ENCODE measurements at regions not wholly inside any gene's neighbourhood (a gene's known extent, or its start where the extent isn't known, plus 50 kb on each side); places are given as distances from the start of the nearest gene placed in this dataset.
A peak's percentile ranks its signal among the peaks of the same experiment; 100 is the strongest.

GRCh38 chr11:79508461-79508860 is 67.6 kb upstream of the TENM4 start:
- Histone ChIP-seq H3K27ac (no peak overlapping the region), H3K4me1 (ENCODE audit: low read depth) (peaks cover 11% of the 10 kb centered on the region), H3K27me3 (no peaks in the 10 kb centered on the region), H3K36me3 (no peaks in the 10 kb centered on the region), H3K4me3 (no peak overlapping the region), H3K9me3 (ENCODE audit: low read depth) (no peaks in the 10 kb centered on the region)
- TF ChIP-seq, protein P1, sequence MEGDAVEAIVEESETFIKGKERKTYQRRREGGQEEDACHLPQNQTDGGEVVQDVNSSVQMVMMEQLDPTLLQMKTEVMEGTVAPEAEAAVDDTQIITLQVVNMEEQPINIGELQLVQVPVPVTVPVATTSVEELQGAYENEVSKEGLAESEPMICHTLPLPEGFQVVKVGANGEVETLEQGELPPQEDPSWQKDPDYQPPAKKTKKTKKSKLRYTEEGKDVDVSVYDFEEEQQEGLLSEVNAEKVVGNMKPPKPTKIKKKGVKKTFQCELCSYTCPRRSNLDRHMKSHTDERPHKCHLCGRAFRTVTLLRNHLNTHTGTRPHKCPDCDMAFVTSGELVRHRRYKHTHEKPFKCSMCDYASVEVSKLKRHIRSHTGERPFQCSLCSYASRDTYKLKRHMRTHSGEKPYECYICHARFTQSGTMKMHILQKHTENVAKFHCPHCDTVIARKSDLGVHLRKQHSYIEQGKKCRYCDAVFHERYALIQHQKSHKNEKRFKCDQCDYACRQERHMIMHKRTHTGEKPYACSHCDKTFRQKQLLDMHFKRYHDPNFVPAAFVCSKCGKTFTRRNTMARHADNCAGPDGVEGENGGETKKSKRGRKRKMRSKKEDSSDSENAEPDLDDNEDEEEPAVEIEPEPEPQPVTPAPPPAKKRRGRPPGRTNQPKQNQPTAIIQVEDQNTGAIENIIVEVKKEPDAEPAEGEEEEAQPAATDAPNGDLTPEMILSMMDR (IDR thresholded peaks at IDR 0.05; ENCODE audit: low read depth, low read length), result no peak
- DNase-seq (ENCODE audit: low read depth in 1 of 2, low spot score in 1 of 2), result no peak

- TF ChIP-seq, protein P1 (IDR thresholded peaks at IDR 0.05; ENCODE audit: low read depth, low read length), result no peak
- no peaks in the 10 kb centered on the region for H3K36me3 ChIP-seq
- no peak overlapping the region for H3K4me3 ChIP-seq
- H3K27me3 ChIP-seq, result no peaks in the 10 kb centered on the region
- no peak overlapping the region for H3K27ac ChIP-seq
- H3K9me3 ChIP-seq (ENCODE audit: low read depth), result no peaks in the 10 kb centered on the region
- DNase-seq (ENCODE audit: low read depth in 1 of 2, low spot score in 1 of 2), result no peak
- peaks cover 17% of the 10 kb centered on the region for H3K4me1 ChIP-seq (ENCODE audit: low read depth)
Observed at GRCh38 chr11:79507706-79508105, 66.9 kb upstream of the TENM4 start.

GRCh38 chr11:79506734-79507344 is 66.0 kb upstream of the TENM4 start:
- no peaks in the 10 kb centered on the region for H3K27me3 ChIP-seq
- no peak for DNase-seq (ENCODE audit: low read depth in 1 of 2, low spot score in 1 of 2)
- TF ChIP-seq, protein P1 (IDR thresholded peaks at IDR 0.05; ENCODE audit: low read depth, low read length), result no peak
- H3K36me3 ChIP-seq, result no peaks in the 10 kb centered on the region
- no peak overlapping the region for H3K4me3 ChIP-seq
- H3K4me1 ChIP-seq (ENCODE audit: low read depth), result peaks cover 17% of the 10 kb centered on the region
- H3K9me3 ChIP-seq (ENCODE audit: low read depth), result no peaks in the 10 kb centered on the region
- H3K27ac ChIP-seq, result no peak overlapping the region

- no peaks in the 10 kb centered on the region for H3K27me3 ChIP-seq
- TF ChIP-seq, protein P1 (IDR thresholded peaks at IDR 0.05; ENCODE audit: low read depth, low read length), result no peak
- no peaks in the 10 kb centered on the region for H3K9me3 ChIP-seq (ENCODE audit: low read depth)
- H3K4me3 ChIP-seq, result no peak overlapping the region
- H3K36me3 ChIP-seq, result no peaks in the 10 kb centered on the region
- DNase-seq (ENCODE audit: low read depth in 1 of 2, low spot score in 1 of 2), result no peak
- H3K4me1 ChIP-seq (ENCODE audit: low read depth), result peaks cover 17% of the 10 kb centered on the region
- no peak overlapping the region for H3K27ac ChIP-seq
Observed at GRCh38 chr11:79506124-79506523, 65.3 kb upstream of the TENM4 start.

- no peaks in the 10 kb centered on the region for H3K36me3 ChIP-seq
- TF ChIP-seq, protein P1 (IDR thresholded peaks at IDR 0.05; ENCODE audit: low read depth, low read length), result no peak
- no peak overlapping the region for H3K4me3 ChIP-seq
- no peaks in the 10 kb centered on the region for H3K9me3 ChIP-seq (ENCODE audit: low read depth)
- H3K27me3 ChIP-seq, result no peaks in the 10 kb centered on the region
- DNase-seq (ENCODE audit: low read depth in 1 of 2, low spot score in 1 of 2), result peak; percentile 45 to 46
- H3K4me1 ChIP-seq (ENCODE audit: low read depth), result peaks cover 17% of the 10 kb centered on the region
- H3K27ac ChIP-seq, result no peak overlapping the region
Observed at GRCh38 chr11:79503028-79503427, 62.2 kb upstream of the TENM4 start.
